B cell (primary cell): ENCODE measurements at regions not wholly inside any gene's neighbourhood (a gene's known extent, or its start where the extent isn't known, plus 50 kb on each side); places are given as distances from the start of the nearest gene placed in this dataset.

Experiments used
- ATAC-seq: fragments of 200-7000 bp; cut with Tn5 transposase; one replicate; pipeline ENCODE4 v1.10.0; 2021; ENCODE audit warnings: low read depth, mild to moderate bottlenecking, moderate number of reproducible peaks, moderate library complexity
- CTCF ChIA-PET: fragments of 350-600 bp; sonication (Branson Sonifier 250); formaldehyde crosslinking; loops from one replicate; lab custom pipeline; 2021; ENCODE audit warnings: antibody characterized with exemption, inconsistent platforms; lab: Charles Lee
- POLR2A ChIA-PET: fragments of 350-600 bp; sonication (Branson Sonifier 250); formaldehyde crosslinking; loops from one replicate; lab custom pipeline; 2021; ENCODE audit warnings: antibody characterized with exemption; lab: Charles Lee
- DNase-seq: peaks from one replicate; pipeline ENCODE4 v3.0.0; 2013
- H2AFZ ChIP-seq: 2 replicates; pipeline ENCODE4 v1.6.1; 2012; ENCODE audit warnings: mild to moderate bottlenecking, low read depth, low read length; ENCODE audit not compliant: insufficient read depth, poor library complexity, severe bottlenecking
- H3K27ac ChIP-seq, 2 donors: 1 replicate in 1 of 2; 2 replicates in 1 of 2; pipeline ENCODE4 v1.5.1; 2012 to 2013; ENCODE audit warnings: low read length in 2 of 2, mild to moderate bottlenecking in 2 of 2, moderate library complexity in 1 of 2
- H3K27me3 ChIP-seq, 4 experiments: fragments of 200-600 bp in 1 of 4; sonication (generic) in 1 of 4; replicated peaks in 1 of 4; 1 replicate in 2 of 4; 2 replicates in 2 of 4; pipeline versions ENCODE4 v1.6.1 to v1.7.0; 2013 to 2016; ENCODE audit warnings: low read length in 3 of 4, mild to moderate bottlenecking in 2 of 4, mixed read lengths in 1 of 4, moderate library complexity in 1 of 4; ENCODE audit not compliant: insufficient read depth in 4 of 4, control insufficient read depth in 3 of 4; ENCODE audit errors: control extremely low read depth in 1 of 4
- H3K36me3 ChIP-seq, 2 experiments: replicated peaks in 1 of 2; 1 replicate in 1 of 2; 2 replicates in 1 of 2; pipeline versions ENCODE4 v1.6.1 to v1.7.1; 2013; ENCODE audit warnings: low read length in 1 of 2; ENCODE audit not compliant: insufficient read depth in 2 of 2, control insufficient read depth in 1 of 2; ENCODE audit errors: control extremely low read depth in 1 of 2, extremely low read depth in 1 of 2
- H3K4me1 ChIP-seq, 2 donors: fragments of 200-600 bp in 1 of 2; sonication (generic) in 1 of 2; 1 replicate in 1 of 2; 2 replicates in 1 of 2; pipeline versions ENCODE4 v1.5.1 to v1.6.1; 2013 to 2017; ENCODE audit warnings: low read length in 2 of 2; ENCODE audit not compliant: control insufficient read depth in 2 of 2, insufficient read depth in 2 of 2
- H3K4me2 ChIP-seq: replicated peaks from 2 replicates; pipeline ENCODE3; 2012; ENCODE audit warnings: mild to moderate bottlenecking, low read depth, low read length; ENCODE audit not compliant: poor library complexity, severe bottlenecking
- H3K4me3 ChIP-seq, 5 experiments: fragments of 200-600 bp in 1 of 5; sonication (generic) in 1 of 5; 1 replicate in 3 of 5; 2 replicates in 2 of 5; pipeline versions ENCODE4 v1.5.1 to v1.7.0; 2011 to 2016; ENCODE audit warnings: low read length in 4 of 5, mild to moderate bottlenecking in 4 of 5, low read depth in 2 of 5, control low read depth in 1 of 5, moderate library complexity in 1 of 5; ENCODE audit not compliant: insufficient read depth in 1 of 5; ENCODE audit errors: control extremely low read depth in 1 of 5, extremely low read depth in 1 of 5
- H3K79me2 ChIP-seq: fragments of 200-600 bp; sonication (generic); one replicate; pipeline ENCODE4 v1.6.0; 2016; ENCODE audit warnings: low read length; ENCODE audit not compliant: control insufficient read depth, insufficient read depth
- H3K9ac ChIP-seq: fragments of 200-600 bp; sonication (generic); 2 replicates; pipeline ENCODE4 v1.6.1; 2017; ENCODE audit warnings: mild to moderate bottlenecking, low read length, moderate library complexity
- H3K9me3 ChIP-seq, 3 donors: one replicate each; pipeline versions ENCODE4 v1.6.1 to v1.7.1; 2013; ENCODE audit warnings: low read length in 2 of 3; ENCODE audit not compliant: control insufficient read depth in 2 of 3, insufficient read depth in 1 of 3; ENCODE audit errors: control extremely low read depth in 1 of 3
- H4K20me1 ChIP-seq: 2 replicates; pipeline ENCODE4 v1.6.0; 2012; ENCODE audit warnings: mild to moderate bottlenecking, low read length; ENCODE audit not compliant: insufficient read depth, control insufficient read depth, poor library complexity, severe bottlenecking
- H3K27ac Mint-ChIP-seq: one replicate; pipeline ENCODE4 v1.8.0; 2021; ENCODE audit warnings: mixed read lengths
- H3K27me3 Mint-ChIP-seq: one replicate; pipeline ENCODE4 v1.8.0; 2021; ENCODE audit warnings: mixed read lengths
- H3K4me1 Mint-ChIP-seq: one replicate; pipeline ENCODE4 v1.8.0; 2021; ENCODE audit warnings: mixed read lengths
- H3K4me3 Mint-ChIP-seq: one replicate; pipeline ENCODE4 v1.8.0; 2021; ENCODE audit warnings: mixed read lengths
- H3K9me3 Mint-ChIP-seq: one replicate; pipeline ENCODE4 v1.8.0; 2022; ENCODE audit warnings: mixed read lengths; ENCODE audit not compliant: insufficient read depth
- EZH2 ChIP-seq: IDR thresholded peaks from 2 replicates; pipeline ENCODE4 v1.6.1; 2012; ENCODE audit warnings: borderline replicate concordance, low read depth, mild to moderate bottlenecking, moderate library complexity, low read length; ENCODE audit not compliant: insufficient read depth, poor library complexity, severe bottlenecking
- WGBS: methylation state at CpG from one replicate; pipeline ENCODE4 v1.1.5; 2013; ENCODE audit warnings: missing lambda C conversion rate; ENCODE audit not compliant: insufficient coverage; 5-methylcytosine and 5-hydroxymethylcytosine counted together
- intact Hi-C: fragments of 100-400 bp; cut with micrococcal nuclease; formaldehyde crosslinking; loops from one replicate; pipeline ENCODE4 v1.10.0; 2022
- TF ChIP-seq, protein P1 (sequence below): fragments of 200-600 bp; IDR thresholded peaks from one replicate; pipeline ENCODE4 v1.8.0; 2022; ENCODE audit warnings: antibody characterized with exemption, mild to moderate bottlenecking

DNA sequence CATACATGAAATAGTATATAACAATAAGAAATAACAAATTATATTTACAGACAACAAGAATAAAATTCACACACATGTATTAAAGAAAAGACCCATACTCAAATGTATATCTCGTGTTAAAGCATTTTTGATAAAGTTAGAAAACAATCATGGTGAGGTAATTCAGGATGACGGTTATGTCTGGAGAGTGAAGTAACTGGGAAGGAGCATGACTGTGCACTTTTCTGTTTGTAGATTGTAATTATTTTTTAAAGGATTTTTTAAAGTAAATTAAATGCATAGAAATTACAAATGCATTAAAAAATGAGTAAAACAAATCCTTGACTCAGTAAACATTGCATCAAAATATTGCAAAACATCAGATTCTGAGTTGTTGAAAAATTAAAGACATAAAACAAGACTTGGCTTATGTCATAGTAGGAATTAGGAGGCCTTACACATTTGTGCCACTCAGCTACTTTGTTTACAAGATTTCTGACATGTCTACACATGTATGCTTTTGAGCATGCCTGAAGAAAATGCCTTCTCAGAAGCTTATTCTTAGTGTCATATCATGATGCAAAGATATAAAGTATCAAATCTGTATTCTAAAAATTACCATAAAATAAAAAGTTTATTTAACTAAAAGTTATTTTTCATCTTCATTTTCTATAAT lies 1325.1 kb downstream of the SLC16A7 start:
- intact Hi-C loops: no loop called here
- no peak for DNase-seq
- Histone ChIP-seq H3K9ac (no peak overlapping the region), H2AFZ (no peak overlapping the region), H4K20me1 (no peaks in the 10 kb centered on the region), H3K4me3 (no peak overlapping the region), H3K27me3 (no peaks in the 10 kb centered on the region), H3K4me1 (no peaks in the 10 kb centered on the region), H3K79me2 (no peaks in the 10 kb centered on the region), H3K36me3 (no peaks in the 10 kb centered on the region), H3K9me3 (no peaks in the 10 kb centered on the region), H3K4me2 (no peak overlapping the region), H3K27ac (no peak overlapping the region)
- ChIA-PET CTCF (no interaction called here), POLR2A (no interaction called here)
- H3K9me3 Mint-ChIP-seq: no peaks in the 10 kb centered on the region
- no peak overlapping the region for H3K27ac Mint-ChIP-seq
- H3K4me1 Mint-ChIP-seq: no peaks in the 10 kb centered on the region
- TF ChIP-seq, protein P1, sequence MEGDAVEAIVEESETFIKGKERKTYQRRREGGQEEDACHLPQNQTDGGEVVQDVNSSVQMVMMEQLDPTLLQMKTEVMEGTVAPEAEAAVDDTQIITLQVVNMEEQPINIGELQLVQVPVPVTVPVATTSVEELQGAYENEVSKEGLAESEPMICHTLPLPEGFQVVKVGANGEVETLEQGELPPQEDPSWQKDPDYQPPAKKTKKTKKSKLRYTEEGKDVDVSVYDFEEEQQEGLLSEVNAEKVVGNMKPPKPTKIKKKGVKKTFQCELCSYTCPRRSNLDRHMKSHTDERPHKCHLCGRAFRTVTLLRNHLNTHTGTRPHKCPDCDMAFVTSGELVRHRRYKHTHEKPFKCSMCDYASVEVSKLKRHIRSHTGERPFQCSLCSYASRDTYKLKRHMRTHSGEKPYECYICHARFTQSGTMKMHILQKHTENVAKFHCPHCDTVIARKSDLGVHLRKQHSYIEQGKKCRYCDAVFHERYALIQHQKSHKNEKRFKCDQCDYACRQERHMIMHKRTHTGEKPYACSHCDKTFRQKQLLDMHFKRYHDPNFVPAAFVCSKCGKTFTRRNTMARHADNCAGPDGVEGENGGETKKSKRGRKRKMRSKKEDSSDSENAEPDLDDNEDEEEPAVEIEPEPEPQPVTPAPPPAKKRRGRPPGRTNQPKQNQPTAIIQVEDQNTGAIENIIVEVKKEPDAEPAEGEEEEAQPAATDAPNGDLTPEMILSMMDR: no peak
- TF ChIP-seq EZH2: no peak
- ATAC-seq: no peak
- no peak overlapping the region for H3K4me3 Mint-ChIP-seq
- no CpG with 5 or more reads among the region's 2 CpGs for WGBS
- H3K27me3 Mint-ChIP-seq: no peaks in the 10 kb centered on the region

DNA sequence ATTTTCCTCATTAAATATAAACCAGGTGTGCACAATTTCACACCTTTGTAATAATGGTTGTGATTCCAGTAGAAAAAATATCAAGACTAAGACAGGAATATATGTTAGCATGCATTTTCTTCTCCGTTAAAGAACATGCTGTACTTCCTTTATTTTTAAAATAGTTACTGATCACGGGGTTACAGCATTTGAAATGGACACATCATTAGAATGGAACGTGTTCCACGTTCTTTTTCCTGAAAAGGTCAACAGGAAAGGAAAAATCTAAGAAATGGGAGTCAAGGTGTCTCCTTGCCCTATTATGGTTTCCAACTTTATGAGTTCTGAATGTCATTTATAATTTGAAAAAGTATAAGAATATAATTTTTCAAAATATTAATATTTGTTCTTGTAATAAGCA lies 1325.7 kb downstream of the SLC16A7 start:
- H3K9ac ChIP-seq: no peak overlapping the region
- intact Hi-C loops: no loop called here
- no CpG with 5 or more reads among the region's 4 CpGs for WGBS
- ATAC-seq (no peak), DNase-seq (no peak)
- no peaks in the 10 kb centered on the region for H3K36me3 ChIP-seq
- TF ChIP-seq, protein P1: no peak
- no peak for TF ChIP-seq EZH2
- H3K79me2 ChIP-seq: no peaks in the 10 kb centered on the region
- H3K4me2 ChIP-seq: no peak overlapping the region
- no peak overlapping the region for H3K4me3 Mint-ChIP-seq
- no peaks in the 10 kb centered on the region for H3K9me3 ChIP-seq
- H3K27me3 Mint-ChIP-seq: no peaks in the 10 kb centered on the region
- POLR2A ChIA-PET: no interaction called here
- CTCF ChIA-PET: no interaction called here
- H3K27me3 ChIP-seq: no peaks in the 10 kb centered on the region
- no peaks in the 10 kb centered on the region for H3K4me1 Mint-ChIP-seq
- no peaks in the 10 kb centered on the region for H4K20me1 ChIP-seq
- no peak overlapping the region for H3K4me3 ChIP-seq
- H3K27ac ChIP-seq: no peak overlapping the region
- no peaks in the 10 kb centered on the region for H3K9me3 Mint-ChIP-seq
- H3K27ac Mint-ChIP-seq: no peak overlapping the region
- H3K4me1 ChIP-seq: no peaks in the 10 kb centered on the region
- H2AFZ ChIP-seq: no peak overlapping the region
